ENCODE measurements at regions not wholly inside any gene's neighbourhood (a gene's known extent, or its start where the extent isn't known, plus 50 kb on each side); places are given as distances from the start of the nearest gene placed in this dataset.

- TF ChIP-seq ZFPM2 (CRISPR knock-in tag; IDR thresholded peaks at IDR 0.05), result no peak
- no peak for TF ChIP-seq E2F4 (CRISPR knock-in tag; IDR thresholded peaks at IDR 0.05; ENCODE audit: low read depth)
- no peak for TF ChIP-seq ARID3B (CRISPR knock-in tag; IDR thresholded peaks at IDR 0.05; ENCODE audit: borderline replicate concordance)
- TF ChIP-seq IRF2 (CRISPR knock-in tag; IDR thresholded peaks at IDR 0.05), result no peak
- no peak for TF ChIP-seq HMGXB4 (CRISPR knock-in tag; IDR thresholded peaks at IDR 0.05)
- no peak for TF ChIP-seq SMARCC2 (IDR thresholded peaks at IDR 0.05; ENCODE audit: low read depth)
- no peak for TF ChIP-seq ZNF175 (CRISPR knock-in tag; IDR thresholded peaks at IDR 0.05; ENCODE audit: low read depth)
- TF ChIP-seq HDAC6 (IDR thresholded peaks at IDR 0.05; ENCODE audit: low read depth, low read length), result no peak
- no peak for TF ChIP-seq ZNF780A (CRISPR knock-in tag; IDR thresholded peaks at IDR 0.05)
- no peak for TF ChIP-seq CTBP1 (IDR thresholded peaks at IDR 0.05; ENCODE audit: borderline replicate concordance)
These were observed 220.2 kb upstream of the MVB12B start (continued) for GRCh38 chr9:126106404-126106803.

Measured in K562 (cell line).